GM21825 (cell line): ENCODE measurements at regions not wholly inside any gene's neighbourhood (a gene's known extent, or its start where the extent isn't known, plus 50 kb on each side); places are given as distances from the start of the nearest gene placed in this dataset.

Experiments
- ATAC-seq: cut with Tn5 transposase; IDR thresholded peaks from one replicate; pipeline ENCODE4 v1.9.1; 2021; ENCODE audit warnings: mild to moderate bottlenecking, moderate library complexity; ENCODE audit not compliant: unreplicated experiment

GRCh38 chr2:128549094-128549493, 230.4 kb upstream of the HS6ST1 start:
- ATAC-seq: no peak

DNA sequence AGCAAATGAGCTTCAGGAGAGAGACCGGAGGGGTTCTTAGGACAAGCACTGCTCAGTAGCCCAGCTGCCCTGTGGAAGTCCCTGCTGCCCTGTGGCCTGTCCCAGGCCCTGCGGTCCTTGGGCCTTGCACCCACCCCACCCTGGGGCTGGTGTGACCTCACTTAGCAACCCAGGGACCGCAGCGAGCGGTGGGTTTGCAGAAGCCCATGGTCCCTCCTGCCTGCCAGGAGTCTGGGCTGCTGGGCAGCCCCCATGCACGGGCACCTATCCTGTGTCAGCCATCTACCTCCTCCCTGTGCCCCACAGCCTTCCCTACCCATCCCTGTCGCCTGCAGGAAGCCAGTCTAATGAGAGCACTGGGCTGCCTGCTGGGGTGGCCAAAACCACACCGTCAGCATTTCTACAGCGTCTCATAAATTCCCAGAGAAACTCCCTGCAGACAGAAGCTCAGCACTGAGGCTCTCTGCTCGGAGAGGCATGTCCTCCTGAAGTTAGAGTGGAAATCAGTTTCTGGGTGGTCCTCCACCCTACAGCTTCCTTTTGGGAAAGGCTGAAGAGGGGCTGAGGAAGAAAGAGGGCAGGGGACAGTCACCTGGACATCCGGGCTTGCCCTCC, 231.1 kb upstream of the HS6ST1 start:
- ATAC-seq: no peak

- no peak for ATAC-seq
Observed at GRCh38 chr2:128550389-128550788, 231.7 kb upstream of the HS6ST1 start.

DNA sequence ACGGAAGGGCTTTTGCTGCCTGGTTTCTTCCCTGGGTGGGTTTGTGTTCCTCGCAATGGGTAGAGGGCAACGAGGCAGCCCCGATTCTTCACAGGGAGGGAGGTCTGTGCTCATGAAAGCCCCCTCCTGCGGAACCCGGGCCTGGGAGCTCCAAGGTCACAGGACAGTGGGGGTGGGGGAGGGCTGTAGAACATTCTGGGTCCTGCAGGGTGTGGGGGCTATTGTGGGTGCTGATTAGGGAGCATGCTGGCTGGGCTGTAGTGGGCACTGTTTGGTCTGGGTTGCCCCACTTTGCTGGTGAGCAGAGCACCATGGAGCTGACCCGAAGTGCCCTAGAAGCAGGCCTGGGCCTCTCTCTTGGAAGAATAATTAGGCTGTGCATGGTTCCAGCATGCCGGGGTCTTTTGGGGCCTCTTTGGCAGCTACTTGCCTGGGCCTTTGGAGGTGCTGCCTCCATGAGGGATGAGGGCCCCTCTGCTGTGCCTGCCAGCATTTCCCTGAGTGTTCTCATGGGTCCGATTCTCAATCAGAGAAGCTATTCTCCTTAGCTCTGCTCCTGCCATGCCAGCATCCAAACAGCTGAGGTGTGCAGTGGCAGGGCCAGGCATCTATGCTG, 232.2 kb upstream of the HS6ST1 start:
- no peak for ATAC-seq

- no peak for ATAC-seq
Observed at GRCh38 chr2:128551435-128551834, 232.8 kb upstream of the HS6ST1 start.

GRCh38 chr2:128552141-128552805, 233.6 kb upstream of the HS6ST1 start:
- ATAC-seq: no peak

GRCh38 chr2:128552806-128553551, 234.3 kb upstream of the HS6ST1 start:
- ATAC-seq: no peak

DNA sequence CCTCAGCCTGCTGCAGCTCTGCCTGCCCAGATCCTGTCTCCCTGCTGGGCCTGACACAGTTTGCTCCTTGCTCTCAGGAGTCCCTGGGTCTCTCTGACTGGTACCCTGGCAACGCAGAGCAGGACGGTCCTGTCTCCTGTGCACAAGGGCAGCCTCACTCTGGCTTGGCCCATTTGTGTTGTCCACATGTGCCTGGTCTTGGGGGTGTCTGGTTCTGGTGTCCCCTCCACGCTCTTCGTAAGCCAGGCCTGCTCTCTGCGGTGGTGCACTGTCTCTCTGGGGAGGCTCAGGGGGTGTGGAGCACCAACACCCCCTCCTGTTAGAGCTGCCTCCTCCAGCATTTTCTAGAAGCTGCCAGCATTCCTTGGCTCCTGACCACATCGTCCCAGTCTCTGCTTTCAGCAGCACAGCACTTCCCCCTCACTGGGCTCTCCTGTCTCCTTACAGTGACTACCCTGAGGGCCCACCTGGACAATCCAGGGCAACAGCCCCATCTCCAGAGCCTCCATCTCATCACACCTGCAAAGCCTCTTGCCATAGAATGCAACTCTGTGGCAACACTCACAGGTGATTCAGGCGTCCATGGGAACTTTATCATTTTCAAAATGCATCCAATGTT, 235.6 kb upstream of the HS6ST1 start:
- ATAC-seq: no peak

DNA sequence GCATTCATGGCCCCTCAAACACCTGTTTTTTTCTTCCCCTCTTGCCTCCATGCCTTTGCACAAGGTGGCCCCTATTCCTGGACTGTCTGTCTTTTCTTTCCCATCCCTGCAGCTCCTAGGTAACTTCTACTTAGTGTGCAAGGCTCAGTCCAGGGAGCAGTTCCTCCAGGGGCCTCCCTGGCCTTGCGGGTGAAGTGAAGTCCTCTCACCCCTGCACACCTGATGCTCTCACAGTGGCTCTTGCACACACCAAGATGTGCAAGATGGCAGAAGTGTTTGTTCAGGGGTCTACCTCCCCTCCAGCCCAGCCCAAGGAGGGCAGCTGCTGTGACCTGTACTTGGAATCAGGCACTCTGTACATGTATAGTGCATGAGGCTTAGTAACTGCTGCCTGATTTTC, 236.8 kb upstream of the HS6ST1 start:
- ATAC-seq: no peak

DNA sequence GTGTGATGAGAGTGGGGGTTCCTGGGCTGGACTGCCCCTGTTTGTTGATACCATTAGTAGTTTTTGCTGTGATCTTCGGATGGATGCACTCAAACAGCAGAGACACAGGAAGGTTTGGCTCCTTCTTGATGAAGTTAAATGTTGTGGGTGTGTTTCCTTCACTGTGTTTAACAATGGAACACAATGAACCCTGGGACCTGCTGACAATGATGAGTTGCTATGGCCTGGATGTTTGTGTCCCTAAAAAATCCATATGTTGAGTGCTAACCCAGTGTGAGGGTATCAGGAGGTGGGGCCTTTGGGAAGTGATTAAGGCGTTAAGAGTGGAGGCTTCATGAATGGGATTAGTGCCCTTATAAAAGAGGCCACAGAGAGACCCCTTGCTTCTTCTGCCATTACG, 237.4 kb upstream of the HS6ST1 start:
- ATAC-seq: no peak

DNA sequence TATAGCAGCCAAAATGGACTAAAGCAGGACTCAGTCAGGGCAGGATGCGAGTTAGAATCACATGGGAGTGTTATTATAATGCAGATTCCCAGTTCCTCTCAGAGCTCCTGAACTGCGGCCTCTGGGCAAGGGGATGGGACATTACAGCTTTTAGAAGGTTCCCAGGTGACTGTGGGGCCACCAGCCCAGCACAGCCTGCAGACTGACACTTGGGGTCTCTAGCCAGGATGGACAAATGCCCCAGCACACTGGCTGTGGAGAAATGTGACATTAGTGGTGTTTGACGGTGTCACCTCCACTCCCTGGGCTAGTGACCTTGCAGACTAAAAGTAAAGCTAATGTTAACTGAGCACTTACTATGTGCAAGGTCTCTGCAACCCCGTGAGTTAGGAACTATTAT, 238.0 kb upstream of the HS6ST1 start:
- no peak for ATAC-seq

- no peak for ATAC-seq
Observed at GRCh38 chr2:128557069-128557468, 238.4 kb upstream of the HS6ST1 start.

GRCh38 chr2:128557831-128558241, 239.2 kb upstream of the HS6ST1 start:
- ATAC-seq: no peak

DNA sequence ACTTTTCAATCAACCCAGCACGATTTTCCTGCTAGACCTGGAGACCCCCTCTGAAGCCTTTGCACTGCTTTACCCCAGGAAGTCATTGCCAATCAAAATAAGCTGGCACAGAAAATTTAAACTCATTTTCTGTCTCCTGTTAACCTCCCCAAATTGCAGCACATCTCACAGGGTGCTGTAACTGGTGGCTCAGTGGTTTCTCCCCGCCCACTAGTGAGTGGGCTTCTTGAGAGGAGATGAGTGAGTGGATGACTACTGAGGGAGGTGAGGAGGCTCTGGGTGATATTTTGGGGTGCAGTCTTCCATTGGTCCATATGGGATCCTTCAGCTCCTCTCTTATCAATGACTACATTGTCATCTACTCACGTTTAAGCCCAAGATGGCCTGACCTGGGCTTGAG, 239.8 kb upstream of the HS6ST1 start:
- no peak for ATAC-seq

- no peak for ATAC-seq
Observed at GRCh38 chr2:128558895-128559532, 240.3 kb upstream of the HS6ST1 start.

GRCh38 chr2:128559533-128560515, 241.2 kb upstream of the HS6ST1 start:
- ATAC-seq: no peak

GRCh38 chr2:128560718-128561117, 242.1 kb upstream of the HS6ST1 start:
- ATAC-seq: no peak

DNA sequence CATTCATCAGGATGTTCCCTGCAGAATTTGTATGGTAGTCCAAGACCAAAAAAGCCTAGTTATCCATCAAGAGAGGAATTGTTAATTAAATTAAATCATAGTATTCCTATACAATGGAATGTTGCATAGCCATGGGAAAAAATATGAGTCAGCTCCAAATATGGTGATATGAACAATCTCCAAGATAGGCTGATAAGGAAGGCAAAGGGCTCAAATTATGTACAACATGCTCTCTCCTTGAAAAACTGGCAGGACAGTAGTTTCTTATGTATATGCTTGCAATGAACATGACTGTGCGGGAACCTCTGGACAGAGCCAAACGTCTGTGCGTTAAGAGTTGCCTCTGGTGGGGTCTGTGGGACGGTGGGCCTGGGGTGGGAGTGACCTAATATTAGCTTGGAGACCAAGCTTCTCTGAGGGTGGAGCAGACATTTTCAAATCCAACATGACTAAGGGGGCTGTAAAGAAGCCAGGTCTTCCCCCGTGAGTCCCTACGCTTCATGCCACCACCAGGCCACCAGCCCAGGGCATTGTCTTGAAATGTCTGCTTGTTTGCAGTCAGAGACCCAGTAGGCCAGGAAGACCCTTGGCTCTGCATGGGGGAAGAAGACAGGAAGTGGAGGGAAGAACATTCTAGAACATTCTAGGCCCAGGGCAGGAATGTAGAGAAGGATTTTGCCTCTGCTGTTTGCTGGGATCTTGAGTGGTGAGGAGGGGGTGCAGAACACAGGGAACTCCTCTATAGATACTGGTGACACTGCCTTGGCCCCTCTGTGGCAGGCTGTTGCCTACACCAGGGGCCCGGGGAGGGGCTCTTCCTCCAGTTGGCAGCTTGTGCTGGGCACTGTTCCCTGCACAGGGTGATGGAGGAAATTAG, 244.0 kb upstream of the HS6ST1 start:
- no peak for ATAC-seq

DNA sequence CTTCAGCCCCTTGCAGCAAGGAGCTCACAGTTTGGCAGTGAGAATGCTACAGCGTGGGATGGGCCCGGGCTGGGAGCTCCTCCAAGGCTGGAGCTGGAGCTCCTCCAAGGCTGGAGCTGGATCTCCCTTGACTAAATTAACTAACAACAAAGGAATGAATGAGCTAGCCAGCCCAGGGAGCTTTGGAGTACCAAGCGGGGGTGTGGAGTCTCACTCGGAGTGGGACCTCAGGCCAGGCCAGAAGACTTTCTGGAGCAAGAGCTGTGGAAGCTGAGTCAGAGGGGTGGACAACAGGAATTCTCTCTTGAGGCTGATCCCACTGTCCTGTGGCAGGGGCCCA, 244.7 kb upstream of the HS6ST1 start:
- no peak for ATAC-seq
